Thyroid gland (tissue), 4 donors: ENCODE measurements at regions not wholly inside any gene's neighbourhood (a gene's known extent, or its start where the extent isn't known, plus 50 kb on each side); places are given as distances from the start of the nearest gene placed in this dataset.

Source experiments
- CTCF ChIP-seq, 6 experiments: fragments of 200-600 bp in 3 of 6; fragments of 450-650 bp in 3 of 6; sonication (generic) in 3 of 6; IDR thresholded peaks; one replicate each; pipeline ENCODE4 v1.5.1; 2016 to 2019; ENCODE audit warnings: antibody characterized with exemption in 6 of 6, mild to moderate bottlenecking in 2 of 6, inconsistent platforms in 1 of 6, moderate library complexity in 1 of 6
- POLR2A ChIP-seq, 2 donors: fragments of 450-650 bp; IDR thresholded peaks; one replicate each; pipeline ENCODE4 v1.6.1; 2017; ENCODE audit warnings: antibody characterized with exemption in 2 of 2, mild to moderate bottlenecking in 2 of 2, moderate library complexity in 1 of 2

- TF ChIP-seq CTCF (IDR thresholded peaks at IDR 0.05) (no peak), POLR2A (IDR thresholded peaks at IDR 0.05) (no peak)
Observed at GRCh38 chr4:56222514-56222913, 164.8 kb downstream of the AASDH start.
